ENCODE measurements at regions not wholly inside any gene's neighbourhood (a gene's known extent, or its start where the extent isn't known, plus 50 kb on each side); places are given as distances from the start of the nearest gene placed in this dataset.

DNA sequence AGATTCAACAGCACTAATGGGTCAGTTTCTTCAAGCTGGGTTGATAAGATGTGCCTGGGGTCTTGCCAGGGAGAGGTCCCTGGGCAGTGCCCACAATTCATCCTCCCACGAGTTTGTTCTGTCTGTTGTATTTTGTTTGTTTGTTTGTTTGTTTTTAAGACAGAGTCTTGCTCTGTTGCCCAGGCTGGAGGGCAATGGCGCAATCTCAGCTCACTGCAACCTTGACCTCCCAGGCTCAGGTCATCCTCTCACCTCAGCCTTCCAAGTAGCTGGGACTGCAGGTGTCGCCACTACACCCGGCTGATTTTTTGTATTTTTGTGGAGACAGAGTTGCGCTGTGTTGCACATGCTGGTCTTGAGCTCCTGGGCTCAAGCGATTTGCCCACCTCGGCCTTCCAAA, 120.1 kb downstream of the NUFIP1 start:
- Histone ChIP-seq H3K27me3 (replicated peaks; ENCODE audit: insufficient read depth, low read length) (no peaks in the 10 kb centered on the region), H3K79me2 (ENCODE audit: low read length) (no peaks in the 10 kb centered on the region), H3K4me3 (ENCODE audit: low read length) (no peak overlapping the region), H3K9me3 (replicated peaks; ENCODE audit: insufficient read depth, low read length) (no peaks in the 10 kb centered on the region), H3K4me2 (ENCODE audit: low read depth, low read length) (no peak overlapping the region), H3K36me3 (replicated peaks; ENCODE audit: insufficient read depth, low read length) (no peaks in the 10 kb centered on the region), H3K27ac (ENCODE audit: low read length) (no peak overlapping the region), H4K20me1 (ENCODE audit: insufficient read depth, low read length) (no peaks in the 10 kb centered on the region), H3F3A (ENCODE audit: insufficient read depth, low read length) (no peaks in the 10 kb centered on the region), H2AFZ (ENCODE audit: low read length) (no peak overlapping the region), H3K9ac (ENCODE audit: low read length) (no peak overlapping the region), H3K9me2 (replicated peaks; ENCODE audit: insufficient read depth, low read length) (no peaks in the 10 kb centered on the region), H3K4me1 (ENCODE audit: low read length) (0 out of 2 replicates have a peak, but pooled peaks cover 4% of the 10 kb centered on the region)
- no peak for DNase-seq
- TF ChIP-seq EZH2phosphoT487 (IDR thresholded peaks at IDR 0.05; ENCODE audit: low read length) (no peak), EZH2 (optimal IDR thresholded peaks at IDR 0.05; ENCODE audit: low read depth, low read length) (no peak)
- TF ChIP-seq, protein P1, sequence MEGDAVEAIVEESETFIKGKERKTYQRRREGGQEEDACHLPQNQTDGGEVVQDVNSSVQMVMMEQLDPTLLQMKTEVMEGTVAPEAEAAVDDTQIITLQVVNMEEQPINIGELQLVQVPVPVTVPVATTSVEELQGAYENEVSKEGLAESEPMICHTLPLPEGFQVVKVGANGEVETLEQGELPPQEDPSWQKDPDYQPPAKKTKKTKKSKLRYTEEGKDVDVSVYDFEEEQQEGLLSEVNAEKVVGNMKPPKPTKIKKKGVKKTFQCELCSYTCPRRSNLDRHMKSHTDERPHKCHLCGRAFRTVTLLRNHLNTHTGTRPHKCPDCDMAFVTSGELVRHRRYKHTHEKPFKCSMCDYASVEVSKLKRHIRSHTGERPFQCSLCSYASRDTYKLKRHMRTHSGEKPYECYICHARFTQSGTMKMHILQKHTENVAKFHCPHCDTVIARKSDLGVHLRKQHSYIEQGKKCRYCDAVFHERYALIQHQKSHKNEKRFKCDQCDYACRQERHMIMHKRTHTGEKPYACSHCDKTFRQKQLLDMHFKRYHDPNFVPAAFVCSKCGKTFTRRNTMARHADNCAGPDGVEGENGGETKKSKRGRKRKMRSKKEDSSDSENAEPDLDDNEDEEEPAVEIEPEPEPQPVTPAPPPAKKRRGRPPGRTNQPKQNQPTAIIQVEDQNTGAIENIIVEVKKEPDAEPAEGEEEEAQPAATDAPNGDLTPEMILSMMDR (IDR thresholded peaks at IDR 0.05; ENCODE audit: low read length), result no peak

DNA sequence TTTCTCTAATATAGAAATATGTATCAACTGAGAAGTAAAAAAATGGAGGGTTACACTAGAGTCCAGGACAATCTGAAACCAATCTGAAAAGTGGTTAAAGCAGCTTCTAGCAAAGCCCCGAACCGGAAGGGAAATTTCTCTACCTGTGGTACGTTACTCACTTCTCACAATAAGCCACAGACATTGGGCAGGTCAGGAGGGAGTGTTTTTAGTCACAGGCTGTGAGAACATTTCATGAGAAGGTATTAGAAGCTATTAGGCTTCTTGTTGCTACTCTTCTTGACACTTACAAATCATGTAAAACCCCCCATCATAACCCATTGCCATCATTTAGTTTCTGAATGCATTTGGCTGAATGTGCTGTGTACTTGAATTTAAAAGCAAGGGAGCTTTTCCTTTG, 120.9 kb downstream of the NUFIP1 start:
- H3K27ac ChIP-seq (ENCODE audit: low read length), result no peak overlapping the region
- TF ChIP-seq EZH2phosphoT487 (IDR thresholded peaks at IDR 0.05; ENCODE audit: low read length) (no peak), EZH2 (optimal IDR thresholded peaks at IDR 0.05; ENCODE audit: low read depth, low read length) (no peak)
- TF ChIP-seq, protein P1 (IDR thresholded peaks at IDR 0.05; ENCODE audit: low read length), result no peak
- H2AFZ ChIP-seq (ENCODE audit: low read length), result no peak overlapping the region
- H3K27me3 ChIP-seq (replicated peaks; ENCODE audit: insufficient read depth, low read length), result no peaks in the 10 kb centered on the region
- no peak overlapping the region for H3K9ac ChIP-seq (ENCODE audit: low read length)
- H3K79me2 ChIP-seq (ENCODE audit: low read length), result no peaks in the 10 kb centered on the region
- no peaks in the 10 kb centered on the region for H3K9me2 ChIP-seq (replicated peaks; ENCODE audit: insufficient read depth, low read length)
- H3K4me3 ChIP-seq (ENCODE audit: low read length), result no peak overlapping the region
- no peak overlapping the region for H3K4me2 ChIP-seq (ENCODE audit: low read depth, low read length)
- H3K9me3 ChIP-seq (replicated peaks; ENCODE audit: insufficient read depth, low read length), result no peaks in the 10 kb centered on the region
- H3F3A ChIP-seq (ENCODE audit: insufficient read depth, low read length), result no peaks in the 10 kb centered on the region
- no peaks in the 10 kb centered on the region for H4K20me1 ChIP-seq (ENCODE audit: insufficient read depth, low read length)
- 0 out of 2 replicates have a peak, but pooled peaks cover 4% of the 10 kb centered on the region for H3K4me1 ChIP-seq (ENCODE audit: low read length)
- no peaks in the 10 kb centered on the region for H3K36me3 ChIP-seq (replicated peaks; ENCODE audit: insufficient read depth, low read length)
- DNase-seq, result peak; percentile 58

DNA sequence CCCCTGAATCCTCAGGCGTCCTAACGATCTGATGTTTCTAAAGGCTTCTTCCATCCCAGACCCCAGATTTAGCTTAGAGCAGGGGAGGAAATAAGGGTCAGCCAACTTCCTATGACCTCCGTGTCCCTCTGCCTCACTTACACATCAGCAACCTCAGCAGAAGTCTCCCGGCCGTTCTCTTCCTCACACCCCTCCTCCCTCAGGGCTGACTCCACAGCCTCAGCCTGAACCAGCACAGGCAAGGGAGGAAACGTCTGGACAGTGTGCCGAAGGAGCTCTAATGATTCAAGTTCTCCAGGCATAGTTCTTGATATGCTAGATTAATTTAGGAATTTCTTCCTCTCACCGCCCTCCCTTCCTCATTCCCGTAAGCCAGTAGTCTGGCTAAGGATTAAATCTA, 121.4 kb downstream of the NUFIP1 start:
- Histone ChIP-seq H3K4me1 (ENCODE audit: low read length) (0 out of 2 replicates have a peak, but pooled peaks cover 4% of the 10 kb centered on the region), H3K27ac (ENCODE audit: low read length) (no peak overlapping the region), H2AFZ (ENCODE audit: low read length) (no peak overlapping the region), H3K9me3 (replicated peaks; ENCODE audit: insufficient read depth, low read length) (no peaks in the 10 kb centered on the region), H3K4me2 (ENCODE audit: low read depth, low read length) (no peak overlapping the region), H4K20me1 (ENCODE audit: insufficient read depth, low read length) (no peaks in the 10 kb centered on the region), H3K4me3 (ENCODE audit: low read length) (no peak overlapping the region), H3K36me3 (replicated peaks; ENCODE audit: insufficient read depth, low read length) (no peaks in the 10 kb centered on the region), H3K9me2 (replicated peaks; ENCODE audit: insufficient read depth, low read length) (no peaks in the 10 kb centered on the region), H3K79me2 (ENCODE audit: low read length) (no peaks in the 10 kb centered on the region), H3K9ac (ENCODE audit: low read length) (no peak overlapping the region), H3K27me3 (replicated peaks; ENCODE audit: insufficient read depth, low read length) (no peaks in the 10 kb centered on the region), H3F3A (ENCODE audit: insufficient read depth, low read length) (no peaks in the 10 kb centered on the region)
- TF ChIP-seq EZH2 (optimal IDR thresholded peaks at IDR 0.05; ENCODE audit: low read depth, low read length) (no peak), EZH2phosphoT487 (IDR thresholded peaks at IDR 0.05; ENCODE audit: low read length) (no peak)
- TF ChIP-seq, protein P1 (IDR thresholded peaks at IDR 0.05; ENCODE audit: low read length), result no peak
- no peak for DNase-seq
